GM18520 (cell line): ENCODE measurements at regions not wholly inside any gene's neighbourhood (a gene's known extent, or its start where the extent isn't known, plus 50 kb on each side); places are given as distances from the start of the nearest gene placed in this dataset.
"Not testable (repeated sequence)": the region's sequence is repeated elsewhere in the genome, so short reads cannot be mapped to it uniquely, and the experiment has no call there.

Experiments
- ATAC-seq: cut with Tn5 transposase; IDR thresholded peaks from one replicate; pipeline ENCODE4 v1.9.1; 2021; ENCODE audit not compliant: unreplicated experiment

DNA sequence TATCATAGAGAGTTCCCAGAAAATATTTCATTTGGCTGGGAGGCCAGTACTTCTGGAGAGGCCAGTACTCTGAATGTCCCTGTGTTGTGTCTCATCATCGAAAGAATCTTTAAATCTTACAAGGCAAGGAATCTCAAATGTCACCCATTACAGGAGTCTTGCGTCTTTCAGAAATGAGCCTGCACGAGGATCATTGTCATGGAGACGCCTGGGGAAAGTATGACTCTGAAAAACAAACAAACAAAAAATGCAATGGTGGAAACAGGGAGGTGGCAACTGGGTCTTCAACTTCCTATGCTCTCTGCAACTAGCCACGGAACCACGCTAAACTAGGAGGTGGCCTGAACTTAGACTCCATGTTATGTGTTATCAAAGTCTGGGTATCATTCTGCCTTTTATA is 804.6 kb downstream of the EPHA3 start:
- no peak for ATAC-seq

GRCh38 chr3:89923921-89924610 is 816.6 kb downstream of the EPHA3 start:
- no peak for ATAC-seq

DNA sequence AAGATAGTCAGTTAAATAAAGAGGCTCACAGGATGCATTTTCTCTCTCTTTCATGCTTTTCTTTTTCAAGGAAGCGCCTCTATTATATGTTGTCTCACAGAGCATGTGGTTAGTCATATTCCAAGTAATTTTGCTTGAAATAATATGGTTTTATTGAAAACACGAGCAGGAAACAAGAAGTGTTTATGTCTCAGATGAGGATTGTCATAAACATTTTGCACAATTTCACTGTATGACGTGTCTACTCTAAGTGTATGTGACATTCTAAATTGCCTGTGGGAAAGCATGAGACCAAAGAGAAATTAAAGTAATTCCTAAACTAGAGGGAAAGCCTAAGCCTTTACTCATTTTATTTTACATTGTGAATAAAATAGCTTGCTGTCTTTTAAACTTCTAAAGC is 818.6 kb downstream of the EPHA3 start:
- ATAC-seq: no peak

GRCh38 chr3:89932882-89933281 is 825.5 kb downstream of the EPHA3 start:
- ATAC-seq: no peak

GRCh38 chr3:89944461-89944860 is 837.0 kb downstream of the EPHA3 start:
- ATAC-seq: not testable (repeated sequence)

DNA sequence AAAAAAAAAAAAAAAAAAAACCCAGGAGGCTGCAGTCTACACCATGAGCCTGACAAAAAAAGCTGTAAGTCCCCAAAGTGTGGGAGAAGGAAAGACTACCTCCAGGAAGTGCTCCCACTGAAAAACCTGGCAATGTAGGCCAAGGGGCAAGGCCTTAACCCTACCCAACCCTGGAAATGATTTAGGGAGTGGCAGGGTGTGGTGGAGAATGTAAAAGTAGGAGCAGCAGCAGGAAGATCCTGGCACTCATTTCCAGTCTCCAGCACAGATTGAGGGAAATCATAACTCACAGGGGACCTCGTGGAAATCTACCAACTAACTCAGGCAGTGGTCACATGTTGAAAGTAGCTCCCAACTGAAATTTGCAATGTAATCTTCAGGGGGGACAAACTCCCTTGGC is 839.5 kb downstream of the EPHA3 start:
- no peak for ATAC-seq

DNA sequence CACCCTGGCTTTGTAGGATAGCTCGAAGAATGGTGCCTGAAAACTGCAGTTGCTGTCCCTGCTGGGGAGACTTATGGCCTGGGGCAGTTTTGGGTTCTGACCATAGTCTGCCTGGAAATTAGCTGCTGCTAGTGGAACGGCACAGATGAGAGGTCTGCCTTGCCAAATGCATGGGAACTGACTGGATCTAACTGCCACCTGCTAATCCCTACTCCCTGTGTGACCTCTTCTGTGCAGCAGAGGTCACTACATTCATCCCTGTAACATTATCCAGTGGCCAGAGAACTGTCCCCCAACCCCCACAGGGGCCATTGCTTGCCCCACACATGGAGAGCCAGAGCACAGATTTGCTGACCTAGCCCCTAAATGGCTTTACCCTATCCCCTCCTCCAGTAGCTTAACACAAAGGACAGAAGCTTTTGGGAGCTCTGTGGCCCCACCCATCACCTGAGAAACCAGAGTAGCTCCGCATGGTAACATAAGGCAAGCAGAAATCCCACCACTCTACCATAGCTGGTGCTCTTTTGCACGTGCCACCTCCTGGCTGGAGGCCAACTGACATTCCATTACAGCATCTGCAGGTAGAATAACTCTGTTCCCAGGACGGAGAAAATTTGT is 840.0 kb downstream of the EPHA3 start:
- no peak for ATAC-seq

DNA sequence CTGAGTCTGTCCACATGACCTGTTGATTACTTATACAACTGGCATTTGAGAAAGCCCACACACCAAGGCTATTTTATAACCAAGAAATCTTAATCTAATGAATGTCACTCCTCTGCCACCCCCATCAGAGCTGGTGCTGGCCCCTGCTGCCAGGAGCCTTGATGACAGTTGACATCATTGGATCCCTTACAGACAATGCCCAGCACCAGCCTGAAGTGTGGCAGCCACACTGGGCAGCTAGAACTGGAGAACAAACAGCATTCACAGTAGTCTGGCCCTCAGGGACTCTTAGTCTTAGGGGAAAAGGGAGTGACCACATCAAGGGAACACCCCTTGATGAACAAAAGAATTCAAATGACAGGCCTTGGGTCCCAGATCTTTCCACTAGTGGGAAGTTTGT is 840.6 kb downstream of the EPHA3 start:
- no peak for ATAC-seq

DNA sequence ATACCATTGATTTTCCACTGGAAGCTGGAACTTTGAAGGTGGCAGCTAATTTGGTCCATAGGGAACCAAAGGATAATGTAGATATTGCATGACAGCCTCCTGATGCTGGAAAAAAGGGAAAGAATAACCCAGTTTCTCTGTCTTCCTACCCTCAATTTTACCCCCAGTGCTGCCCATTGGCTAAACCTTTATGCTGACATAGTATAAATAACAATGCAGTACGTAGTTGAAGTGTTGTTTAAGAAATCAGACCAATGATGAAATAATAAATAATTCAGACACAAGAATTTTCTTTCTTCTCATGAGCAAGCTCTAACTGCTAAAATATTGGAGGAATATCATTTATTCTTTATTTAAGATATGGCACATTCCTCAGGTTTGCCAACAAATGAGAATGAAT is 843.4 kb downstream of the EPHA3 start:
- no peak for ATAC-seq

- no peak for ATAC-seq
Measured at GRCh38 chr3:89954137-89954536, 846.7 kb downstream of the EPHA3 start.

GRCh38 chr3:89955156-89955555 is 847.7 kb downstream of the EPHA3 start:
- ATAC-seq: no peak

GRCh38 chr3:89957451-89957850 is 850.0 kb downstream of the EPHA3 start:
- no peak for ATAC-seq

- ATAC-seq: not testable (repeated sequence)
Measured at GRCh38 chr3:89958163-89958562, 850.7 kb downstream of the EPHA3 start.

GRCh38 chr3:89964347-89964746 is 856.9 kb downstream of the EPHA3 start:
- no peak for ATAC-seq

DNA sequence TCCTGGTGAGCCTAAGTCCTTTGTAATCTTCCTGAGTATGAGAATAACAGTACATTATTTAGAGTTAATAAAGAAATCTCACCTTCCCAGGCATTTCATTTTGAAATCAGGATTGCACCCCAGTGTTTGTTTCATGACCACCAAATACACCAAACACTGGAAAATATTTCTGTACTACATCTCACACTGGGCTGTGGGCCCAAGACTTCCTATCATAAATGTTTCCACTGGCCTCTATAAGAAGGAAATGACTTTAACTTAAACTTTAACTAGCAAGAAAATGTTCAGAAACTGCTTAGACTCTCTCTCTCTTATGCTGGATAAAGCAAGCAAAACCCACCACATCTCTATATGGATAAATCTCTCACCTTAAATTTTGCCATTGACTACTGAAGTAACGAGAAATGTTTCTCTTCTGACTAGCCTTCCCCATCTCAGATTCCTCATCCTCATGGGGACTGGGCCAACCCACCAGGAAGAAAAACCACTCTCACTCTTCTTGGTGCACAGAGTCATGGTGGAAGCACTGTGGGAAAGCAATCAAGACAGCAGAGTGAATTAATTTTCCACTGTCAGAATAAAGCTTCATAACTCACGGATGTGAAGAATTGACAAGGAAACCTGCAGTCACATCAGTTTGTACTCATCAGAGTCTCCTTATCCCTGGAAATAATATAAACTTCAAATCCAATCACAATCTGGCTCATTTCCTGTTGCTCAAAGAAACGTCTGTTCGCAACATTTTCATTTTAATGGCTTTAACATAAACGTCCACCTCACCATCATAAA is 859.6 kb downstream of the EPHA3 start:
- ATAC-seq: no peak

DNA sequence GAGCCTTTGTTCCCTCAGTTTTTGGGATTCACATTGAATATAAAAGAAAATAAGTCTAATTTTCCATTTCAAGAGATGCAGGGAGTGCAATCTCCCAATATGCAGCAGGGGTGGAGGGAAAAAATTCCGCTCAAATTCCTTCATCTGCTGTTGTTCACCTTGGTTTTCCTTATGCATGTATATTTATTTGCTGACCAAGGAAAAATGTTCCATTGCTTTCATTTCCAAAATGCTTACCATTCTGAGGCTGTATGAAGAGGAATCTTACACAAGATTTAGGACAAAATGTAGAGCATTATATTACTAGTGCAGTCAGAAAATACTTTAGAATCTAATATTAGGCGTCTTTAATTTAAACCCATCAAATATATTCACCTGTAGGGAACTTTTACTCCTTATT is 863.9 kb downstream of the EPHA3 start:
- no peak for ATAC-seq

DNA sequence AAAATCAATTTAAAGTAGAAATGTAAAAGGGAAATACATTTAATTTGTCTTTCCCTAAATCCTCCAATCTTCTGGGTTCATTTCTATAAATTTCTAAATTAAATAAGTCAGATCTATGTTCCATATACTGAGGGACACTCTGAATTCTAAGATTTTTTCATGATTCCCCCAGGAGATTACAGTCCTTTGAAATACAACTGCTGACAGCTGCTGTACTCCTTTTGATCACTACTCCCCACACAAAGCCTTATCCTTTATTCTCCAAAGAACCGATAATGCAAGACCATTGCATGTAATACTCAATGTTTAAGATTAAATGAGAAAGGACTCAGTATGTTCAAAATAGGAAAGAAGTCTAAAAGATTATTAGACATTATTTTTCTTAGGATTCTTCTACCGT is 865.7 kb downstream of the EPHA3 start:
- ATAC-seq: no peak

GRCh38 chr3:89974903-89975519 is 867.6 kb downstream of the EPHA3 start:
- ATAC-seq: no peak

GRCh38 chr3:89983449-89983848 is 876.0 kb downstream of the EPHA3 start:
- no peak for ATAC-seq

- ATAC-seq: no peak
Measured at GRCh38 chr3:90005281-90005847, 897.9 kb downstream of the EPHA3 start.

- ATAC-seq: no peak
Measured at GRCh38 chr3:90007778-90008499, 900.5 kb downstream of the EPHA3 start.
